Testis (tissue), 2 donors: ENCODE measurements at regions not wholly inside any gene's neighbourhood (a gene's known extent, or its start where the extent isn't known, plus 50 kb on each side); places are given as distances from the start of the nearest gene placed in this dataset.

Experiments
- CTCF ChIP-seq, 3 experiments: fragments of 450-650 bp in 2 of 3; fragments of 200-600 bp in 1 of 3; sonication (generic) in 1 of 3; IDR thresholded peaks; one replicate each; pipeline ENCODE4 v1.5.1; 2016 to 2019; ENCODE audit warnings: antibody characterized with exemption in 3 of 3, mild to moderate bottlenecking in 2 of 3, moderate library complexity in 1 of 3
- POLR2A ChIP-seq: fragments of 450-650 bp; IDR thresholded peaks from one replicate; pipeline ENCODE4 v1.6.1; 2017; ENCODE audit warnings: antibody characterized with exemption, mild to moderate bottlenecking, moderate library complexity

GRCh38 chr18:64663086-64663485, 514.2 kb upstream of the LINC00305 start:
- no peak for TF ChIP-seq CTCF (IDR thresholded peaks at IDR 0.05)
- no peak for TF ChIP-seq POLR2A
